ENCODE measurements at regions not wholly inside any gene's neighbourhood (a gene's known extent, or its start where the extent isn't known, plus 50 kb on each side); places are given as distances from the start of the nearest gene placed in this dataset.

- no peak for TF ChIP-seq CTCF (IDR thresholded peaks at IDR 0.05; ENCODE audit: poor library complexity)
- TF ChIP-seq EZH2 (IDR thresholded peaks at IDR 0.05; ENCODE audit: borderline replicate concordance), result no peak
- no peak for TF ChIP-seq EZH2phosphoT487 (IDR thresholded peaks at IDR 0.05; ENCODE audit: low read depth, severe bottlenecking, unreplicated experiment)
Observed at GRCh38 chr21:27040738-27041469, 74.0 kb upstream of the ADAMTS5 start.
